HCT116 (cell line): ENCODE measurements at regions not wholly inside any gene's neighbourhood (a gene's known extent, or its start where the extent isn't known, plus 50 kb on each side); places are given as distances from the start of the nearest gene placed in this dataset.
A peak's percentile ranks its signal among the peaks of the same experiment; 100 is the strongest.

Experiments
- ATAC-seq: fragments of 200-7000 bp; cut with Tn5 transposase; 2 replicates; pipeline ENCODE4 v1.9.1; 2020; ENCODE audit warnings: mild to moderate bottlenecking, moderate library complexity
- BruUV-seq: library from RNA; stranded (reverse); fragments of 400-500 nt; replicated peaks from 2 replicates; lab custom pipeline; 2021; lab: Mats Ljungman, UMichigan
- CTCF ChIA-PET: fragments of 300-600 bp; sonication (Branson Sonifier 250); formaldehyde crosslinking; loops from one replicate; lab custom pipeline; 2021; ENCODE audit warnings: antibody characterized with exemption; lab: Charles Lee
- POLR2A ChIA-PET: fragments of 300-600, 350-600 bp; sonication (Branson Sonifier 250); formaldehyde crosslinking; loops from one replicate; lab custom pipeline; 2021; ENCODE audit warnings: antibody characterized with exemption; lab: Charles Lee
- RAD21 ChIA-PET, 2 experiments: fragments of 300-600 bp; sonication (Branson Sonifier 250); formaldehyde crosslinking; loops; one replicate each; lab custom pipeline; 2023; ENCODE audit warnings: low total read pairs in 2 of 2; ENCODE audit not compliant: uncharacterized antibody in 2 of 2, unreplicated experiment in 2 of 2, low non-redundant PET in 1 of 2; lab: Charles Lee
- DNase-seq: peaks from one replicate; pipeline ENCODE4 v3.0.0-alpha.2; 2010; ENCODE audit warnings: low read depth, low spot score
- H2AFZ ChIP-seq: fragments of 200-600 bp; shearing (Covaris generic), sonication (generic); 2 replicates; pipeline ENCODE4 v1.6.1; 2017; ENCODE audit warnings: low read depth, mixed run types, mixed read lengths, antibody characterized with exemption, low read length; ENCODE audit not compliant: poor library complexity, severe bottlenecking
- H3K27ac ChIP-seq: 2 replicates; pipeline ENCODE4 v1.5.1; 2012; ENCODE audit warnings: low read depth, low read length
- H3K27me3 ChIP-seq: fragments of 200-600 bp; sonication (generic); 2 replicates; pipeline ENCODE4 v1.6.1; 2016; ENCODE audit warnings: mixed run types, low read length, mixed read lengths; ENCODE audit not compliant: insufficient read depth
- H3K36me3 ChIP-seq, 2 experiments: fragments of 200-500 bp in 1 of 2; fragments of 200-600 bp in 1 of 2; sonication (Bioruptor generic) in 1 of 2; sonication (generic) in 1 of 2; 2 replicates each; pipeline versions ENCODE4 v1.5.1 to v1.6.1; 2014 to 2016; ENCODE audit warnings: low read length in 2 of 2, inconsistent platforms in 1 of 2, mixed read lengths in 1 of 2, mixed run types in 1 of 2; ENCODE audit not compliant: insufficient read depth in 2 of 2, control insufficient read depth in 1 of 2
- H3K4me1 ChIP-seq, 2 experiments: fragments of 200-600 bp in 1 of 2; sonication (generic) in 1 of 2; 2 replicates each; pipeline versions ENCODE4 v1.5.1 to v1.6.1; 2012 to 2017; ENCODE audit warnings: low read length in 2 of 2, inconsistent platforms in 1 of 2, mild to moderate bottlenecking in 1 of 2, mixed read lengths in 1 of 2, mixed run types in 1 of 2, moderate library complexity in 1 of 2; ENCODE audit not compliant: insufficient read depth in 2 of 2, control insufficient read depth in 1 of 2
- H3K4me2 ChIP-seq: fragments of 200-600 bp; sonication (generic); 2 replicates; pipeline ENCODE4 v1.6.1; 2017; ENCODE audit warnings: mixed run types, low read length, mixed read lengths
- H3K4me3 ChIP-seq, 2 experiments: fragments of 200-600 bp in 1 of 2; sonication (generic) in 1 of 2; replicated peaks in 1 of 2; 2 replicates each; pipeline ENCODE4 v1.5.1; 2011 to 2016; ENCODE audit warnings: low read length in 2 of 2, control low read depth in 1 of 2, low read depth in 1 of 2, mild to moderate bottlenecking in 1 of 2, mixed read lengths in 1 of 2, mixed run types in 1 of 2
- H3K79me2 ChIP-seq: fragments of 200-600 bp; sonication (generic); 2 replicates; pipeline ENCODE4 v1.6.1; 2017; ENCODE audit warnings: mild to moderate bottlenecking, mixed run types, low read length, moderate library complexity, mixed read lengths; ENCODE audit not compliant: insufficient read depth
- H3K9ac ChIP-seq: fragments of 200-600 bp; sonication (generic); 2 replicates; pipeline ENCODE4 v1.6.1; 2016; ENCODE audit warnings: low read length, mixed read lengths
- H3K9me2 ChIP-seq: fragments of 200-600 bp; sonication (generic), shearing (Covaris generic); 2 replicates; pipeline ENCODE4 v1.6.1; 2017; ENCODE audit warnings: mixed run types, mild to moderate bottlenecking, moderate library complexity; ENCODE audit not compliant: insufficient read depth
- H3K9me3 ChIP-seq, 2 experiments: fragments of 200-500 bp in 1 of 2; fragments of 200-600 bp in 1 of 2; sonication (Bioruptor generic) in 1 of 2; sonication (generic) in 1 of 2; 2 replicates each; pipeline ENCODE4 v1.6.1; 2014 to 2017; ENCODE audit warnings: low read length in 2 of 2, mixed read lengths in 2 of 2, inconsistent platforms in 1 of 2, low read depth in 1 of 2, mild to moderate bottlenecking in 1 of 2, mixed run types in 1 of 2, moderate library complexity in 1 of 2; ENCODE audit not compliant: control insufficient read depth in 1 of 2, insufficient read depth in 1 of 2
- H4K20me1 ChIP-seq: fragments of 200-600 bp; sonication (generic), shearing (Covaris generic); 2 replicates; pipeline ENCODE4 v1.6.1; 2017; ENCODE audit warnings: mixed run types, mild to moderate bottlenecking, moderate library complexity; ENCODE audit not compliant: insufficient read depth
- CEBPB ChIP-seq: IDR thresholded peaks from 2 replicates; pipeline ENCODE4 v1.6.1; 2012; ENCODE audit warnings: low read depth
- EGR1 ChIP-seq: IDR thresholded peaks from 2 replicates; pipeline ENCODE4 v1.6.1; 2012; ENCODE audit warnings: low read depth
- EZH2 ChIP-seq: fragments of 200-600 bp; sonication (generic); IDR thresholded peaks from 2 replicates; pipeline ENCODE4 v1.6.1; 2017; ENCODE audit warnings: antibody characterized with exemption, mixed run types
- EZH2phosphoT487 ChIP-seq: fragments of 200-600 bp; IDR thresholded peaks from 2 replicates; pipeline ENCODE4 v1.6.1; 2018; ENCODE audit warnings: antibody characterized with exemption, borderline replicate concordance
- RAD21 ChIP-seq: IDR thresholded peaks from 2 replicates; pipeline ENCODE4 v1.6.1; 2012; ENCODE audit warnings: low read depth, mild to moderate bottlenecking
- SP1 ChIP-seq: IDR thresholded peaks from 2 replicates; pipeline ENCODE4 v1.6.1; 2012; ENCODE audit warnings: low read depth
- TCF7L2 ChIP-seq: IDR thresholded peaks from 2 replicates; pipeline ENCODE4 v1.7.0; 2011; ENCODE audit warnings: borderline replicate concordance, inconsistent platforms; ENCODE audit not compliant: insufficient read depth, insufficient read length; ENCODE audit errors: extremely low read depth
- YY1 ChIP-seq: IDR thresholded peaks from 2 replicates; pipeline ENCODE4 v1.6.1; 2011; ENCODE audit warnings: low read length, low read depth, moderate library complexity, mild to moderate bottlenecking; ENCODE audit not compliant: insufficient replicate concordance; ENCODE audit errors: extremely low read depth
- intact Hi-C: fragments of 100-400 bp; cut with micrococcal nuclease; formaldehyde crosslinking; loops from 2 replicates; pipeline ENCODE4 v1.10.0; 2022
- TF ChIP-seq, protein P1 (sequence below): IDR thresholded peaks from 2 replicates; pipeline ENCODE4 v1.6.1; 2012
- TF ChIP-seq, protein P2 (sequence below): IDR thresholded peaks from 2 replicates; pipeline ENCODE4 v1.6.1; 2012; ENCODE audit warnings: low read depth
- TF ChIP-seq, protein P3 (sequence below), 3 experiments: fragments of 200-600 bp in 1 of 3; sonication (generic) in 1 of 3; IDR thresholded peaks in 2 of 3; conservative IDR thresholded peaks in 1 of 3; 2 replicates each; pipeline ENCODE4 v1.5.1; 2012 to 2017; ENCODE audit warnings: low read depth in 2 of 3, low read length in 2 of 3, antibody characterized with exemption in 1 of 3, borderline replicate concordance in 1 of 3, control low read depth in 1 of 3, mild to moderate bottlenecking in 1 of 3, mixed read lengths in 1 of 3, mixed run types in 1 of 3, moderate library complexity in 1 of 3; ENCODE audit not compliant: insufficient read depth in 1 of 3

DNA sequence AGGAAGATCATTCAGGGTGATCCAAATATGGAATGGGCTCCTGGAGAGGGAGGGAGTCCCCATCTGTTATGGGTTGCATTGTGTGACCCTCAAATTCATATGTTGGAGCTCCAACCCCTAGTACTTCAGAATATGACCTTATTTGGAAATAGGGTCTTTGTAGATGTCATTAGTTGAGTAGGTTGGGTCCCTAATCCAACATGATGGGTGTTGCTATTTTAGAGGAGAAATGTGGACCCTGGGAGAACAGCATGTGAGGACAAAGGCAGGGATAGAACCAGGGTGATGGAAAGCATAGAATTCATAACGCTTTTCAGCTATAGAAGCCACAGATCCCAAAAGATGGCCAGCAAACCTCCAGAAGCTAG, 91.5 kb upstream of the SMNDC1 start:
- RAD21 ChIA-PET, result interaction anchor here in 1 of 2 experiments (1.4 kb wide), 1 partner anchor 15 kb away, joined by 5 read pairs; no protein-coding TSS in a partner anchor
- ATAC-seq (no peak), DNase-seq (no peak)
- Histone ChIP-seq H3K79me2 (no peaks in the 10 kb centered on the region), H3K9me3 (no peaks in the 10 kb centered on the region), H3K9me2 (no peaks in the 10 kb centered on the region), H3K27ac (peak overlapping the region; percentile 71), H3K4me1 (peaks cover 69 to 88% of the 10 kb centered on the region in 2 experiments), H2AFZ (peak overlapping the region; percentile 20), H3K36me3 (no peaks in the 10 kb centered on the region), H3K4me3 (peak overlapping the region in 1 of 2 experiments; percentile 19; a peak in 2 of 4 replicates), H3K4me2 (peak overlapping the region; percentile 73), H3K9ac (peak overlapping the region; percentile 47), H3K27me3 (no peaks in the 10 kb centered on the region), H4K20me1 (no peaks in the 10 kb centered on the region)
- BruUV-seq, result TSS peak; percentile 21
- intact Hi-C loops, result loop anchor here (5.0 kb wide), 2 partner anchors 84 to 1986 kb away; no protein-coding TSS in a partner anchor
- TF ChIP-seq YY1 (no peak), CEBPB (no peak), TCF7L2 (no peak), EZH2 (no peak), EZH2phosphoT487 (no peak), EGR1 (no peak), RAD21 (no peak), SP1 (no peak)
- TF ChIP-seq, protein P1, sequence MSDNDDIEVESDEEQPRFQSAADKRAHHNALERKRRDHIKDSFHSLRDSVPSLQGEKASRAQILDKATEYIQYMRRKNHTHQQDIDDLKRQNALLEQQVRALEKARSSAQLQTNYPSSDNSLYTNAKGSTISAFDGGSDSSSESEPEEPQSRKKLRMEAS, result no peak
- TF ChIP-seq, protein P2, sequence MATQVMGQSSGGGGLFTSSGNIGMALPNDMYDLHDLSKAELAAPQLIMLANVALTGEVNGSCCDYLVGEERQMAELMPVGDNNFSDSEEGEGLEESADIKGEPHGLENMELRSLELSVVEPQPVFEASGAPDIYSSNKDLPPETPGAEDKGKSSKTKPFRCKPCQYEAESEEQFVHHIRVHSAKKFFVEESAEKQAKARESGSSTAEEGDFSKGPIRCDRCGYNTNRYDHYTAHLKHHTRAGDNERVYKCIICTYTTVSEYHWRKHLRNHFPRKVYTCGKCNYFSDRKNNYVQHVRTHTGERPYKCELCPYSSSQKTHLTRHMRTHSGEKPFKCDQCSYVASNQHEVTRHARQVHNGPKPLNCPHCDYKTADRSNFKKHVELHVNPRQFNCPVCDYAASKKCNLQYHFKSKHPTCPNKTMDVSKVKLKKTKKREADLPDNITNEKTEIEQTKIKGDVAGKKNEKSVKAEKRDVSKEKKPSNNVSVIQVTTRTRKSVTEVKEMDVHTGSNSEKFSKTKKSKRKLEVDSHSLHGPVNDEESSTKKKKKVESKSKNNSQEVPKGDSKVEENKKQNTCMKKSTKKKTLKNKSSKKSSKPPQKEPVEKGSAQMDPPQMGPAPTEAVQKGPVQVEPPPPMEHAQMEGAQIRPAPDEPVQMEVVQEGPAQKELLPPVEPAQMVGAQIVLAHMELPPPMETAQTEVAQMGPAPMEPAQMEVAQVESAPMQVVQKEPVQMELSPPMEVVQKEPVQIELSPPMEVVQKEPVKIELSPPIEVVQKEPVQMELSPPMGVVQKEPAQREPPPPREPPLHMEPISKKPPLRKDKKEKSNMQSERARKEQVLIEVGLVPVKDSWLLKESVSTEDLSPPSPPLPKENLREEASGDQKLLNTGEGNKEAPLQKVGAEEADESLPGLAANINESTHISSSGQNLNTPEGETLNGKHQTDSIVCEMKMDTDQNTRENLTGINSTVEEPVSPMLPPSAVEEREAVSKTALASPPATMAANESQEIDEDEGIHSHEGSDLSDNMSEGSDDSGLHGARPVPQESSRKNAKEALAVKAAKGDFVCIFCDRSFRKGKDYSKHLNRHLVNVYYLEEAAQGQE, result no peak
- TF ChIP-seq, protein P3, sequence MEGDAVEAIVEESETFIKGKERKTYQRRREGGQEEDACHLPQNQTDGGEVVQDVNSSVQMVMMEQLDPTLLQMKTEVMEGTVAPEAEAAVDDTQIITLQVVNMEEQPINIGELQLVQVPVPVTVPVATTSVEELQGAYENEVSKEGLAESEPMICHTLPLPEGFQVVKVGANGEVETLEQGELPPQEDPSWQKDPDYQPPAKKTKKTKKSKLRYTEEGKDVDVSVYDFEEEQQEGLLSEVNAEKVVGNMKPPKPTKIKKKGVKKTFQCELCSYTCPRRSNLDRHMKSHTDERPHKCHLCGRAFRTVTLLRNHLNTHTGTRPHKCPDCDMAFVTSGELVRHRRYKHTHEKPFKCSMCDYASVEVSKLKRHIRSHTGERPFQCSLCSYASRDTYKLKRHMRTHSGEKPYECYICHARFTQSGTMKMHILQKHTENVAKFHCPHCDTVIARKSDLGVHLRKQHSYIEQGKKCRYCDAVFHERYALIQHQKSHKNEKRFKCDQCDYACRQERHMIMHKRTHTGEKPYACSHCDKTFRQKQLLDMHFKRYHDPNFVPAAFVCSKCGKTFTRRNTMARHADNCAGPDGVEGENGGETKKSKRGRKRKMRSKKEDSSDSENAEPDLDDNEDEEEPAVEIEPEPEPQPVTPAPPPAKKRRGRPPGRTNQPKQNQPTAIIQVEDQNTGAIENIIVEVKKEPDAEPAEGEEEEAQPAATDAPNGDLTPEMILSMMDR (IDR thresholded peaks at IDR 0.05 in 2 of 3, conservative IDR thresholded peaks at IDR 0.05 in 1 of 3; ENCODE audit: borderline replicate concordance in 1 of 3, insufficient read depth in 1 of 3, low read depth in 2 of 3, low read length in 2 of 3), result no peak
- CTCF ChIA-PET, result interaction anchor here (0.9 to 5.0 kb wide), 2 partner anchors 39 to 42 kb away, joined by 3 to 31 read pairs; no protein-coding TSS in a partner anchor
- POLR2A ChIA-PET, result interaction anchor here (0.6 to 26.1 kb wide), 10 partner anchors 9 to 107 kb away, joined by 3 to 438 read pairs (median 4); partner anchors contain the start of gene DUSP5
